Adipocyte (in vitro differentiated cells): ENCODE measurements at regions not wholly inside any gene's neighbourhood (a gene's known extent, or its start where the extent isn't known, plus 50 kb on each side); places are given as distances from the start of the nearest gene placed in this dataset.
"Not testable (repeated sequence)": the region's sequence is repeated elsewhere in the genome, so short reads cannot be mapped to it uniquely, and the experiment has no call there.

ENCODE experiments used
- DNase-seq: peaks from one replicate; pipeline ENCODE4 v3.0.0-alpha.2; 2015; ENCODE audit warnings: low read depth
- H3K27me3 ChIP-seq: replicated peaks from 2 replicates; pipeline ENCODE4 v1.7.0; 2013; ENCODE audit warnings: mild to moderate bottlenecking, low read length, moderate library complexity; ENCODE audit not compliant: control insufficient read depth, insufficient read depth
- H3K36me3 ChIP-seq: 2 replicates; pipeline ENCODE4 v1.7.0; 2013; ENCODE audit warnings: low read length, mild to moderate bottlenecking, moderate library complexity; ENCODE audit not compliant: control insufficient read depth, insufficient read depth, severe bottlenecking
- H3K4me1 ChIP-seq: 2 replicates; pipeline ENCODE4 v1.7.0; 2013; ENCODE audit warnings: mild to moderate bottlenecking, low read length, moderate library complexity; ENCODE audit not compliant: control insufficient read depth, insufficient read depth
- H3K4me3 ChIP-seq: 2 replicates; pipeline ENCODE4 v1.7.0; 2013; ENCODE audit warnings: mild to moderate bottlenecking, low read length, moderate library complexity
- H3K9ac ChIP-seq: 2 replicates; pipeline ENCODE4 v1.7.0; 2013; ENCODE audit warnings: mild to moderate bottlenecking, low read length, moderate library complexity
- H3K9me3 ChIP-seq: 2 replicates; pipeline ENCODE4 v1.7.0; 2013; ENCODE audit warnings: mild to moderate bottlenecking, low read length, moderate library complexity; ENCODE audit not compliant: control insufficient read depth

GRCh38 chr10:18868919-18869318, 179.7 kb upstream of the MALRD1 start:
- Histone ChIP-seq H3K4me3 (no peak overlapping the region), H3K27me3 (no peaks in the 10 kb centered on the region), H3K9me3 (peaks cover 3% of the 10 kb centered on the region), H3K9ac (no peak overlapping the region), H3K36me3 (no peaks in the 10 kb centered on the region), H3K4me1 (no peaks in the 10 kb centered on the region)
- no peak for DNase-seq

GRCh38 chr10:18875477-18875876, 173.1 kb upstream of the MALRD1 start:
- H3K4me3 ChIP-seq: no peak overlapping the region
- no peak for DNase-seq
- no peaks in the 10 kb centered on the region for H3K27me3 ChIP-seq
- H3K4me1 ChIP-seq: no peaks in the 10 kb centered on the region
- H3K9ac ChIP-seq: no peak overlapping the region
- H3K9me3 ChIP-seq: no peaks in the 10 kb centered on the region
- no peaks in the 10 kb centered on the region for H3K36me3 ChIP-seq

GRCh38 chr10:18879284-18879683, 169.3 kb upstream of the MALRD1 start:
- Histone ChIP-seq H3K9ac (no peak overlapping the region), H3K4me3 (no peak overlapping the region), H3K4me1 (no peaks in the 10 kb centered on the region), H3K9me3 (no peaks in the 10 kb centered on the region), H3K27me3 (no peaks in the 10 kb centered on the region), H3K36me3 (no peaks in the 10 kb centered on the region)
- DNase-seq: no peak

GRCh38 chr10:18880530-18880929, 168.1 kb upstream of the MALRD1 start:
- Histone ChIP-seq H3K27me3 (no peaks in the 10 kb centered on the region), H3K4me1 (no peaks in the 10 kb centered on the region), H3K4me3 (no peak overlapping the region), H3K9me3 (no peaks in the 10 kb centered on the region), H3K36me3 (no peaks in the 10 kb centered on the region), H3K9ac (no peak overlapping the region)
- no peak for DNase-seq

GRCh38 chr10:18886102-18886501, 162.5 kb upstream of the MALRD1 start:
- Histone ChIP-seq H3K9me3 (no peaks in the 10 kb centered on the region), H3K27me3 (no peaks in the 10 kb centered on the region), H3K4me1 (no peaks in the 10 kb centered on the region), H3K9ac (no peak overlapping the region), H3K36me3 (no peaks in the 10 kb centered on the region), H3K4me3 (no peak overlapping the region)
- DNase-seq: no peak

- H3K4me3 ChIP-seq: no peak overlapping the region
- no peaks in the 10 kb centered on the region for H3K27me3 ChIP-seq
- no peaks in the 10 kb centered on the region for H3K4me1 ChIP-seq
- no peaks in the 10 kb centered on the region for H3K36me3 ChIP-seq
- no peak for DNase-seq
- peaks cover 5% of the 10 kb centered on the region for H3K9me3 ChIP-seq
- no peak overlapping the region for H3K9ac ChIP-seq
Measured at GRCh38 chr10:18906636-18907035, 142.0 kb upstream of the MALRD1 start.

- not testable (repeated sequence) for H3K4me1 ChIP-seq, DNase-seq, H3K36me3 ChIP-seq, H3K4me3 ChIP-seq, H3K9ac ChIP-seq, H3K27me3 ChIP-seq, H3K9me3 ChIP-seq
Measured at GRCh38 chr10:18917431-18917830, 131.2 kb upstream of the MALRD1 start.

GRCh38 chr10:18918532-18918931, 130.1 kb upstream of the MALRD1 start:
- no peak for DNase-seq
- Histone ChIP-seq H3K27me3 (no peaks in the 10 kb centered on the region), H3K36me3 (no peaks in the 10 kb centered on the region), H3K9ac (no peak overlapping the region), H3K4me3 (no peak overlapping the region), H3K4me1 (no peaks in the 10 kb centered on the region), H3K9me3 (no peaks in the 10 kb centered on the region)

GRCh38 chr10:18949391-18949790, 99.2 kb upstream of the MALRD1 start:
- no peak overlapping the region for H3K4me3 ChIP-seq
- no peaks in the 10 kb centered on the region for H3K4me1 ChIP-seq
- no peaks in the 10 kb centered on the region for H3K27me3 ChIP-seq
- no peak for DNase-seq
- H3K36me3 ChIP-seq: no peaks in the 10 kb centered on the region
- H3K9me3 ChIP-seq: peaks cover 7% of the 10 kb centered on the region
- no peak overlapping the region for H3K9ac ChIP-seq

GRCh38 chr10:18951072-18951823, 97.4 kb upstream of the MALRD1 start:
- not testable (repeated sequence) for H3K27me3 ChIP-seq, H3K9ac ChIP-seq, H3K4me3 ChIP-seq, H3K4me1 ChIP-seq, H3K9me3 ChIP-seq, H3K36me3 ChIP-seq, DNase-seq

- H3K27me3 ChIP-seq: no peaks in the 10 kb centered on the region
- H3K36me3 ChIP-seq: no peaks in the 10 kb centered on the region
- DNase-seq: no peak
- no peak overlapping the region for H3K4me3 ChIP-seq
- H3K9ac ChIP-seq: no peak overlapping the region
- no peaks in the 10 kb centered on the region for H3K4me1 ChIP-seq
- H3K9me3 ChIP-seq: no peaks in the 10 kb centered on the region
Measured at GRCh38 chr10:18955061-18955460, 93.5 kb upstream of the MALRD1 start.

- no peak for DNase-seq
- no peaks in the 10 kb centered on the region for H3K27me3 ChIP-seq
- no peaks in the 10 kb centered on the region for H3K9me3 ChIP-seq
- no peak overlapping the region for H3K4me3 ChIP-seq
- no peak overlapping the region for H3K9ac ChIP-seq
- no peaks in the 10 kb centered on the region for H3K36me3 ChIP-seq
- no peaks in the 10 kb centered on the region for H3K4me1 ChIP-seq
Measured at GRCh38 chr10:18959369-18959768, 89.2 kb upstream of the MALRD1 start.
